NB4 (cell line): ENCODE measurements at regions not wholly inside any gene's neighbourhood (a gene's known extent, or its start where the extent isn't known, plus 50 kb on each side); places are given as distances from the start of the nearest gene placed in this dataset.

Experiments
- DNase-seq: peaks from one replicate; pipeline ENCODE4 v3.0.0; 2010; ENCODE audit warnings: low read depth
- H3K4me3 ChIP-seq: one replicate; pipeline ENCODE4 v1.5.1; 2011; ENCODE audit warnings: mild to moderate bottlenecking, low read depth, low read length, moderate library complexity
- MYC ChIP-seq: IDR thresholded peaks from 2 replicates; pipeline ENCODE4 v1.6.1; 2011; ENCODE audit warnings: low read depth, low read length
- POLR2A ChIP-seq: IDR thresholded peaks from 2 replicates; pipeline ENCODE4 v1.6.1; 2011; ENCODE audit warnings: mild to moderate bottlenecking; ENCODE audit not compliant: insufficient read length; ENCODE audit errors: extremely low read depth
- TF ChIP-seq, protein P1 (sequence below): IDR thresholded peaks from one replicate; pipeline ENCODE4 v1.5.1; 2012; ENCODE audit warnings: low read depth, low read length
- TF ChIP-seq, protein P2 (sequence below): IDR thresholded peaks from 2 replicates; pipeline ENCODE4 v1.6.1; 2011; ENCODE audit warnings: low read depth, low read length

DNA sequence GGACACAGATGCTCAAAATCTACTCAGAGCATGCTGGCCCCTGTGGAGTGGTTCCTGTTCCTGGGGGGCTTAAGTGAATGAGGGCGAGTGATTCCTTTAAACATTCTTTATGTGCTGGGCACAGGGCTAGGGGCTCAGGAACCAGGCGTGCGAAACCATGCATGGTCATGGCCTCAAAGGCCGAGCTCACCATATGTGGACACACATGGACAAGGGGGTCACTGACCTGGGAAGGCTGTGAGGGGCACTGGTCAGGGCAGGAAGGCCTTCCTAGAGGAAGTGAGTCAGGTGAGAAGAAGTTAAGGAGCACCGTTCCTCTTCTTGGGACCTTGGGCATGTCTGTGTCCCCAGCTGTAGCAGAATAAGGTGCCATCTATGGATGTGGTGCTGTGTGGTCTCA, 74.6 kb upstream of the BHLHE23 start:
- DNase-seq: no peak
- TF ChIP-seq, protein P1, sequence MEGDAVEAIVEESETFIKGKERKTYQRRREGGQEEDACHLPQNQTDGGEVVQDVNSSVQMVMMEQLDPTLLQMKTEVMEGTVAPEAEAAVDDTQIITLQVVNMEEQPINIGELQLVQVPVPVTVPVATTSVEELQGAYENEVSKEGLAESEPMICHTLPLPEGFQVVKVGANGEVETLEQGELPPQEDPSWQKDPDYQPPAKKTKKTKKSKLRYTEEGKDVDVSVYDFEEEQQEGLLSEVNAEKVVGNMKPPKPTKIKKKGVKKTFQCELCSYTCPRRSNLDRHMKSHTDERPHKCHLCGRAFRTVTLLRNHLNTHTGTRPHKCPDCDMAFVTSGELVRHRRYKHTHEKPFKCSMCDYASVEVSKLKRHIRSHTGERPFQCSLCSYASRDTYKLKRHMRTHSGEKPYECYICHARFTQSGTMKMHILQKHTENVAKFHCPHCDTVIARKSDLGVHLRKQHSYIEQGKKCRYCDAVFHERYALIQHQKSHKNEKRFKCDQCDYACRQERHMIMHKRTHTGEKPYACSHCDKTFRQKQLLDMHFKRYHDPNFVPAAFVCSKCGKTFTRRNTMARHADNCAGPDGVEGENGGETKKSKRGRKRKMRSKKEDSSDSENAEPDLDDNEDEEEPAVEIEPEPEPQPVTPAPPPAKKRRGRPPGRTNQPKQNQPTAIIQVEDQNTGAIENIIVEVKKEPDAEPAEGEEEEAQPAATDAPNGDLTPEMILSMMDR: no peak
- TF ChIP-seq POLR2A: no peak
- TF ChIP-seq, protein P2, sequence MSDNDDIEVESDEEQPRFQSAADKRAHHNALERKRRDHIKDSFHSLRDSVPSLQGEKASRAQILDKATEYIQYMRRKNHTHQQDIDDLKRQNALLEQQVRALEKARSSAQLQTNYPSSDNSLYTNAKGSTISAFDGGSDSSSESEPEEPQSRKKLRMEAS: no peak
- TF ChIP-seq MYC: no peak
- H3K4me3 ChIP-seq: no peak overlapping the region

DNA sequence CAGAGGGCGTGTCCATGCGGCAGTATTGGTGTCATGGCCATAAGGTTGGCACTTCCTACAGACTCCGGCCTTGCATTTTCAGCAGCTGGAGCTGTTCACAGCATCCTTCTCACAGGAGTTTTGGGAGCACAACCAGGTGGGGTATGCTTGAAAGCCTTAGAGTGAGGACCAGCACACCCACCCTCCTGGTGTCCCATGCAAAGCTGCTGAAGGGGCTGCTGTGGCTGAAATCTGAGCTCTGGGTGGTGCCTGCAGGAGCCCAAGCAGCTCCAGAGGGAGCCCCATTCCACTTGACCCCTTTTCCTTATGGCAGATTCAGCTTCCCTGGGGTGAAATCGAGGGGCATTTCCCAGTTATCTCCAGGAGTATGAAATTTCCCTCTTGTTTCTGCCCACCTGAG, 74.0 kb upstream of the BHLHE23 start:
- TF ChIP-seq, protein P1: no peak
- TF ChIP-seq, protein P2: no peak
- TF ChIP-seq POLR2A (no peak), MYC (no peak)
- no peak overlapping the region for H3K4me3 ChIP-seq

DNA sequence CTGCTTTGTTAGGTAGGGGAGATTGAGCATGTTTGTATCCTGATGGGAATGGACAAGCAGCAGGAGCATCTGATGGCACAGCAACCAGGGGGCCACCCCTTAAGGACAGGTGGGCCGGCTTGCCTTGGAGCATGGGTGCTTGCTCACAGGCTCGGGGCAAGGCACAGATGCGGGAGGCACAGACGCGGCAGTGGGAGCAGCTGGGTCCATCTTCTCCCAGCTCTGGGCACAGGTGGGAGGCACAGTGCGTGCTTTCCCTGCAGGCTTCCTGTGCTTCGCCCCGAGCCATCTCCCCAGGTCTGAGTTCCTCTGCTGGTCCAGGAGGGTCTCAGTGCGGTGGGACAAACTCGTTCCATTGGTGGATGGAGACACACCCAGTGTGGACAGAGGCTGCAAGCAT, 73.6 kb upstream of the BHLHE23 start:
- no peak for TF ChIP-seq POLR2A
- TF ChIP-seq, protein P2: no peak
- TF ChIP-seq, protein P1: no peak
- no peak for TF ChIP-seq MYC
- DNase-seq: no peak
- no peak overlapping the region for H3K4me3 ChIP-seq

More for the DNA sequence above, 74.0 kb upstream of the BHLHE23 start:
- no peak for DNase-seq

DNA sequence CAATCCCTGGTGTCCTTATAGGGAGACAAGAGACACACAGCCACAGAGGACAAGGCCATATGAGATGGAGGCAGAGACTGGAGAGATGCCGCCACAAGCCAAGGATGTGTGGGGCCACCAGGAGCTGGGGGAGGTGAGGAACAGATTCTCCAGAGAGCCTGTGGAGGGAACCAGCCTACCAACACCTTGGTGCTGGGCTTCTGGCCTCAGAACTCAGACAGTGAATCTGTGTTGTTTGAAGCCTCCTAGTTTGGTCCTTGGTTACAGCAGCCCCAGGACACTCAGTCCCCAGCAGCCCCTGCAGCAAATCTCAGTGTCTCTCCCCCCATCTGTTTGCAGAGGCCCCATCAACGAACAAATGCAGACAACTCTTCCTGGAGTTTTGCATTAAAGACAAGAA, 73.2 kb upstream of the BHLHE23 start:
- TF ChIP-seq POLR2A (no peak), MYC (no peak)
- TF ChIP-seq, protein P1: no peak
- TF ChIP-seq, protein P2: no peak
- H3K4me3 ChIP-seq: no peak overlapping the region
- no peak for DNase-seq

DNA sequence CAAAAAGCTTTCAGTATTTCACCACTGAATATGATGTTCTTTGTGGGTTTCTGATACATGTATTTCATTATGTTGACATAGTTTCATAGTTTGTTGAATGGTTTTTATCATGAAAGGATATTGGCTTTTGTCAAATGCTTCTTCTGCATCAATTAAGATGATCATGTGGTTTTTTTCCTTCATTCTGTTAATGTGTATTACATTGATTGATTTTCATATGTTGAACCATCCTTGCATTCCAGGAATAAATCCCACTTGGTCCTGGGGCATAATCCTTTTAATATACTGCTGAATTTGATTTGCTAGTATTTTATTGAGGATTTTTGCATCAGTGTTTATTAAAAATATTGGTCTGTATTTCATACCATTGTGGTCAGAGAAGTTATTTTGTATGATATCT, 70.9 kb upstream of the BHLHE23 start:
- no peak for DNase-seq
- TF ChIP-seq POLR2A (no peak), MYC (no peak)
- TF ChIP-seq, protein P1: no peak
- TF ChIP-seq, protein P2: no peak
- H3K4me3 ChIP-seq: no peak overlapping the region

DNA sequence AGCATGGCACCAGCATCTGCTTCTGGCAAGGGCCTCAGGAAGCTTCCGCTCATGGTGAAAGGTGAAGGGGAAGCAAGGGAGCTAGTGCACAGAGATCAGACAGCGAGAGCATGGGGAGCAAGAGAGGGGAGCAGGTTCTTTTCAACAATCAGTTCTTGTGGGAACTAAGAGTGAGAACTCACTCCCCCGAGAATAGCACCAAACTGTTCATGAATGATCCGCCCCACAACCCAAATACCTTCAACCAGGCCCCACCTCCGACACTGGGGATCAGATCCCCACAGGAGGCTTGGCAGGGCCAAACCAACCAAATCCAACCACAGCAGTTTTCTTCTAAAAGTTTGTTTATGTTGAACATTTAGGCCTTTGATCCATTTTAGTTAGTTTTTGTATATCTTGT, 69.7 kb upstream of the BHLHE23 start:
- DNase-seq: no peak
- TF ChIP-seq MYC (no peak), POLR2A (no peak)
- TF ChIP-seq, protein P1: no peak
- TF ChIP-seq, protein P2: no peak
- H3K4me3 ChIP-seq: no peak overlapping the region
